Esophagus muscularis mucosa (tissue), 3 donors: ENCODE measurements at regions not wholly inside any gene's neighbourhood (a gene's known extent, or its start where the extent isn't known, plus 50 kb on each side); places are given as distances from the start of the nearest gene placed in this dataset.

Experiments used
- CTCF ChIP-seq, 3 experiments: fragments of 200-600 bp in 2 of 3; fragments of 450-650 bp in 1 of 3; sonication (generic) in 2 of 3; IDR thresholded peaks; one replicate each; pipeline ENCODE4 v1.5.1; 2017 to 2019; ENCODE audit warnings: antibody characterized with exemption in 3 of 3, mild to moderate bottlenecking in 2 of 3, moderate library complexity in 1 of 3
- POLR2A ChIP-seq: fragments of 450-650 bp; IDR thresholded peaks from one replicate; pipeline ENCODE4 v1.6.1; 2017; ENCODE audit warnings: antibody characterized with exemption, moderate library complexity, mild to moderate bottlenecking, low read depth

GRCh38 chr1:102550729-102551384 is 554.1 kb upstream of the OLFM3 start:
- no peak for TF ChIP-seq POLR2A
- TF ChIP-seq CTCF (IDR thresholded peaks at IDR 0.05): peak in 1 of 3 experiments; percentile 5
